T-cell (primary cell): ENCODE measurements at regions not wholly inside any gene's neighbourhood (a gene's known extent, or its start where the extent isn't known, plus 50 kb on each side); places are given as distances from the start of the nearest gene placed in this dataset.

Experiments
- ATAC-seq, 4 experiments: fragments of 200-7000 bp in 3 of 4; fragments of 150-1000 bp in 1 of 4; cut with Tn5 transposase; replicated peaks in 1 of 4; 1 replicate in 3 of 4; 2 replicates in 1 of 4; pipeline ENCODE4 v1.10.0; 2021; ENCODE audit warnings: moderate library complexity in 3 of 4, mild to moderate bottlenecking in 2 of 4, moderate number of reproducible peaks in 1 of 4
- CTCF ChIA-PET, 2 donors: fragments of 300-600 bp; sonication (Branson Sonifier 250); formaldehyde crosslinking; loops; one replicate each; lab custom pipeline; 2022; ENCODE audit warnings: antibody characterized with exemption in 2 of 2; lab: Charles Lee
- POLR2A ChIA-PET, 2 donors: fragments of 300-600 bp; sonication (Branson Sonifier 250); formaldehyde crosslinking; loops; one replicate each; lab custom pipeline; 2022; ENCODE audit warnings: antibody characterized with exemption in 2 of 2; lab: Charles Lee
- DNase-seq, 35 experiments: peaks; one replicate each; pipeline versions ENCODE4 v3.0.0 to v3.0.0-alpha.2; 2013 to 2023
- H3K27ac ChIP-seq: one replicate; pipeline ENCODE4 v1.5.1; 2013; ENCODE audit warnings: low read length
- H3K27me3 ChIP-seq, 2 experiments: replicated peaks in 1 of 2; 1 replicate in 1 of 2; 2 replicates in 1 of 2; pipeline versions ENCODE4 v1.6.1 to v1.7.0; 2013; ENCODE audit warnings: low read length in 1 of 2, mixed read lengths in 1 of 2; ENCODE audit not compliant: control insufficient read depth in 2 of 2, insufficient read depth in 2 of 2; ENCODE audit errors: extremely low read depth in 1 of 2
- H3K36me3 ChIP-seq, 2 donors: 1 replicate in 1 of 2; 2 replicates in 1 of 2; pipeline versions ENCODE4 v1.6.1 to v1.7.0; 2013; ENCODE audit warnings: low read length in 1 of 2; ENCODE audit not compliant: control insufficient read depth in 2 of 2, insufficient read depth in 1 of 2; ENCODE audit errors: extremely low read depth in 1 of 2
- H3K4me1 ChIP-seq, 2 experiments: 1 replicate in 1 of 2; 2 replicates in 1 of 2; pipeline versions ENCODE4 v1.6.1 to v1.7.0; 2013; ENCODE audit warnings: low read length in 2 of 2, mixed read lengths in 1 of 2; ENCODE audit not compliant: insufficient read depth in 2 of 2, control insufficient read depth in 1 of 2; ENCODE audit errors: extremely low read depth in 1 of 2
- H3K4me3 ChIP-seq, 2 donors: 1 replicate in 1 of 2; 2 replicates in 1 of 2; pipeline versions ENCODE4 v1.5.1 to v1.7.0; 2013; ENCODE audit warnings: mild to moderate bottlenecking in 2 of 2, low read length in 1 of 2, moderate library complexity in 1 of 2; ENCODE audit not compliant: control insufficient read depth in 1 of 2; ENCODE audit errors: extremely low read depth in 1 of 2
- H3K9me3 ChIP-seq: 2 replicates; pipeline ENCODE4 v1.7.0; 2013
- H3K27ac Mint-ChIP-seq, 2 donors: one replicate each; pipeline ENCODE4 v1.8.0; 2020 to 2021; ENCODE audit warnings: mild to moderate bottlenecking in 2 of 2, mixed read lengths in 2 of 2
- H3K27me3 Mint-ChIP-seq, 2 donors: one replicate each; pipeline ENCODE4 v1.8.0; 2021 to 2022; ENCODE audit warnings: mixed read lengths in 2 of 2
- H3K36me3 Mint-ChIP-seq: one replicate; pipeline ENCODE4 v1.8.0; 2021; ENCODE audit warnings: mixed read lengths
- H3K4me1 Mint-ChIP-seq, 3 donors: one replicate each; pipeline ENCODE4 v1.8.0; 2020 to 2022; ENCODE audit warnings: mixed read lengths in 3 of 3, mild to moderate bottlenecking in 1 of 3
- H3K4me3 Mint-ChIP-seq, 3 donors: one replicate each; pipeline ENCODE4 v1.8.0; 2020 to 2022; ENCODE audit warnings: mild to moderate bottlenecking in 3 of 3, mixed read lengths in 3 of 3, moderate library complexity in 3 of 3
- H3K9me3 Mint-ChIP-seq, 3 donors: one replicate each; pipeline ENCODE4 v1.8.0; 2020 to 2022; ENCODE audit warnings: mixed read lengths in 3 of 3
- WGBS: methylation state at CpG from one replicate; pipeline ENCODE4 v1.1.5; 2013; ENCODE audit warnings: missing lambda C conversion rate; ENCODE audit not compliant: insufficient coverage; 5-methylcytosine and 5-hydroxymethylcytosine counted together

- POLR2A ChIA-PET = no interaction called here
Observed at GRCh38 chr19:30309176-30309575, 63.0 kb upstream of the ZNF536 start.

GRCh38 chr19:30309905-30310601 is 62.1 kb upstream of the ZNF536 start:
- ChIA-PET CTCF (no interaction called here), POLR2A (no interaction called here)
- no peak for ATAC-seq
- no peak overlapping the region for H3K27ac Mint-ChIP-seq
- Histone ChIP-seq H3K36me3 (no peaks in the 10 kb centered on the region), H3K4me1 (no peaks in the 10 kb centered on the region), H3K27ac (no peak overlapping the region), H3K27me3 (peaks cover 0 to 9% of the 10 kb centered on the region in 2 experiments), H3K4me3 (no peak overlapping the region), H3K9me3 (no peaks in the 10 kb centered on the region)
- no peaks in the 10 kb centered on the region for H3K36me3 Mint-ChIP-seq
- peaks cover 0 to 2% of the 10 kb centered on the region in 2 donors for H3K27me3 Mint-ChIP-seq
- no peaks in the 10 kb centered on the region for H3K4me1 Mint-ChIP-seq
- H3K9me3 Mint-ChIP-seq = peaks cover 0 to 2% (median 2%) of the 10 kb centered on the region in 3 donors
- WGBS = 98% methylated on average over 6 of the region's 14 CpGs
- no peak overlapping the region for H3K4me3 Mint-ChIP-seq
- no peak for DNase-seq

More at GRCh38 chr19:30309176-30309575, 63.0 kb upstream of the ZNF536 start:
- Histone ChIP-seq H3K27me3 (peaks cover 0 to 7% of the 10 kb centered on the region in 2 experiments), H3K4me3 (no peak overlapping the region), H3K4me1 (no peaks in the 10 kb centered on the region), H3K27ac (no peak overlapping the region), H3K9me3 (no peaks in the 10 kb centered on the region), H3K36me3 (no peaks in the 10 kb centered on the region)
- no peak for ATAC-seq
- Mint-ChIP-seq H3K9me3 (no peaks in the 10 kb centered on the region), H3K36me3 (no peaks in the 10 kb centered on the region), H3K4me3 (no peak overlapping the region), H3K4me1 (no peaks in the 10 kb centered on the region), H3K27ac (no peak overlapping the region), H3K27me3 (no peaks in the 10 kb centered on the region)
- CTCF ChIA-PET = no interaction called here
- DNase-seq = no peak
- 89% methylated on average over 3 of the region's 6 CpGs for WGBS

GRCh38 chr19:30310602-30311263 is 61.5 kb upstream of the ZNF536 start:
- POLR2A ChIA-PET = no interaction called here
- no peaks in the 10 kb centered on the region for H3K4me1 ChIP-seq
- no peaks in the 10 kb centered on the region for H3K36me3 ChIP-seq
- no peak for ATAC-seq
- Mint-ChIP-seq H3K36me3 (no peaks in the 10 kb centered on the region), H3K27ac (no peak overlapping the region), H3K27me3 (peaks cover 0 to 4% of the 10 kb centered on the region in 2 donors), H3K9me3 (peaks cover 0 to 4% (median 4%) of the 10 kb centered on the region in 3 donors), H3K4me3 (no peak overlapping the region), H3K4me1 (no peaks in the 10 kb centered on the region)
- H3K4me3 ChIP-seq = no peak overlapping the region
- H3K9me3 ChIP-seq = no peaks in the 10 kb centered on the region
- H3K27me3 ChIP-seq = peaks cover 0 to 9% of the 10 kb centered on the region in 2 experiments
- H3K27ac ChIP-seq = no peak overlapping the region
- DNase-seq = no peak
- 80% methylated on average over 12 of the region's 16 CpGs for WGBS
- CTCF ChIA-PET = no interaction called here

- Histone ChIP-seq H3K27me3 (peaks cover 0 to 13% of the 10 kb centered on the region in 2 experiments), H3K4me1 (no peaks in the 10 kb centered on the region), H3K36me3 (no peaks in the 10 kb centered on the region), H3K27ac (no peak overlapping the region), H3K4me3 (no peak overlapping the region), H3K9me3 (no peaks in the 10 kb centered on the region)
- POLR2A ChIA-PET = no interaction called here
- DNase-seq (no peak), ATAC-seq (no peak)
- 85% methylated on average over 4 of the region's 7 CpGs for WGBS
- H3K36me3 Mint-ChIP-seq = no peaks in the 10 kb centered on the region
- H3K27me3 Mint-ChIP-seq = peaks cover 0 to 4% of the 10 kb centered on the region in 2 donors
- no peak overlapping the region for H3K4me3 Mint-ChIP-seq
- peaks cover 0 to 4% (median 4%) of the 10 kb centered on the region in 3 donors for H3K9me3 Mint-ChIP-seq
- CTCF ChIA-PET = no interaction called here
- no peak overlapping the region for H3K27ac Mint-ChIP-seq
- H3K4me1 Mint-ChIP-seq = no peaks in the 10 kb centered on the region
Observed at GRCh38 chr19:30311911-30312310, 60.3 kb upstream of the ZNF536 start.

- peaks cover 0 to 4% (median 4%) of the 10 kb centered on the region in 3 donors for H3K9me3 Mint-ChIP-seq
- POLR2A ChIA-PET = no interaction called here
- 70% methylated on average over 12 of the region's 14 CpGs for WGBS
- Histone ChIP-seq H3K27me3 (peaks cover 0 to 13% of the 10 kb centered on the region in 2 experiments), H3K36me3 (no peaks in the 10 kb centered on the region), H3K4me3 (no peak overlapping the region), H3K4me1 (no peaks in the 10 kb centered on the region), H3K9me3 (no peaks in the 10 kb centered on the region), H3K27ac (no peak overlapping the region)
- peaks cover 0 to 4% of the 10 kb centered on the region in 2 donors for H3K27me3 Mint-ChIP-seq
- no peak overlapping the region for H3K27ac Mint-ChIP-seq
- H3K36me3 Mint-ChIP-seq = no peaks in the 10 kb centered on the region
- CTCF ChIA-PET = no interaction called here
- no peak for ATAC-seq
- H3K4me1 Mint-ChIP-seq = no peaks in the 10 kb centered on the region
- DNase-seq = no peak
- H3K4me3 Mint-ChIP-seq = no peak overlapping the region
Observed at GRCh38 chr19:30312582-30313352, 59.4 kb upstream of the ZNF536 start.

GRCh38 chr19:30313353-30313750 is 58.8 kb upstream of the ZNF536 start:
- Histone ChIP-seq H3K27me3 (peaks cover 0 to 13% of the 10 kb centered on the region in 2 experiments), H3K27ac (no peak overlapping the region), H3K36me3 (no peaks in the 10 kb centered on the region), H3K4me3 (no peak overlapping the region), H3K4me1 (no peaks in the 10 kb centered on the region), H3K9me3 (no peaks in the 10 kb centered on the region)
- no peak for DNase-seq
- no peaks in the 10 kb centered on the region for H3K36me3 Mint-ChIP-seq
- peaks cover 0 to 4% of the 10 kb centered on the region in 2 donors for H3K27me3 Mint-ChIP-seq
- ChIA-PET CTCF (no interaction called here), POLR2A (no interaction called here)
- H3K4me3 Mint-ChIP-seq = no peak overlapping the region
- 44% methylated on average over 1 of the region's 2 CpGs for WGBS
- ATAC-seq = no peak
- H3K27ac Mint-ChIP-seq = no peak overlapping the region
- H3K4me1 Mint-ChIP-seq = no peaks in the 10 kb centered on the region
- peaks cover 0 to 4% (median 4%) of the 10 kb centered on the region in 3 donors for H3K9me3 Mint-ChIP-seq
